AG04450 (cell line): ENCODE measurements at regions not wholly inside any gene's neighbourhood (a gene's known extent, or its start where the extent isn't known, plus 50 kb on each side); places are given as distances from the start of the nearest gene placed in this dataset.
"Not testable (repeated sequence)": the region's sequence is repeated elsewhere in the genome, so short reads cannot be mapped to it uniquely, and the experiment has no call there.

Source experiments
- CTCF ChIA-PET: fragments of 300-600, 350-600 bp; formaldehyde crosslinking; extraction: SDS; loops from one replicate; lab custom pipeline; 2022; ENCODE audit warnings: antibody characterized with exemption, inconsistent platforms; lab: Charles Lee
- POLR2A ChIA-PET: fragments of 350-600 bp; formaldehyde crosslinking; extraction: SDS; loops from one replicate; lab custom pipeline; 2021; ENCODE audit warnings: antibody characterized with exemption, inconsistent platforms; lab: Yijun Ruan, JAX
- DNase-seq: peaks from one replicate; pipeline ENCODE4 v3.0.0-alpha.2; 2011; ENCODE audit warnings: low read depth, low spot score
- H3K27ac ChIP-seq: one replicate; pipeline ENCODE4 v1.5.1; 2012; ENCODE audit warnings: low read depth, low read length, control low read depth
- H3K27me3 ChIP-seq: one replicate; pipeline ENCODE4 v1.6.0; 2012; ENCODE audit warnings: low read length; ENCODE audit not compliant: control insufficient read depth, insufficient read depth
- H3K4me3 ChIP-seq: 2 replicates; pipeline ENCODE4 v1.5.1; 2011; ENCODE audit warnings: mild to moderate bottlenecking, low read depth, low read length, control low read depth
- H3K9me3 ChIP-seq: 2 replicates; pipeline ENCODE4 v1.5.1; 2012; ENCODE audit warnings: low read length; ENCODE audit not compliant: control insufficient read depth, insufficient read depth
- CTCF ChIP-seq: IDR thresholded peaks from 2 replicates; pipeline ENCODE4 v1.5.1; 2011; ENCODE audit warnings: low read depth, low read length, control low read depth, inconsistent platforms

GRCh38 chr6:72466471-72466870 is 155.4 kb upstream of the KCNQ5 start:
- no peak for TF ChIP-seq CTCF
- Histone ChIP-seq H3K27ac (no peak overlapping the region), H3K4me3 (no peak overlapping the region), H3K27me3 (no peaks in the 10 kb centered on the region), H3K9me3 (no peaks in the 10 kb centered on the region; the same call in 1 of the 2 replicates)
- CTCF ChIA-PET: interaction anchor here (1.5 kb wide), 1 partner anchor 114 kb away, joined by 5 read pairs; no protein-coding TSS in a partner anchor
- DNase-seq: no peak
- POLR2A ChIA-PET: no interaction called here

DNA sequence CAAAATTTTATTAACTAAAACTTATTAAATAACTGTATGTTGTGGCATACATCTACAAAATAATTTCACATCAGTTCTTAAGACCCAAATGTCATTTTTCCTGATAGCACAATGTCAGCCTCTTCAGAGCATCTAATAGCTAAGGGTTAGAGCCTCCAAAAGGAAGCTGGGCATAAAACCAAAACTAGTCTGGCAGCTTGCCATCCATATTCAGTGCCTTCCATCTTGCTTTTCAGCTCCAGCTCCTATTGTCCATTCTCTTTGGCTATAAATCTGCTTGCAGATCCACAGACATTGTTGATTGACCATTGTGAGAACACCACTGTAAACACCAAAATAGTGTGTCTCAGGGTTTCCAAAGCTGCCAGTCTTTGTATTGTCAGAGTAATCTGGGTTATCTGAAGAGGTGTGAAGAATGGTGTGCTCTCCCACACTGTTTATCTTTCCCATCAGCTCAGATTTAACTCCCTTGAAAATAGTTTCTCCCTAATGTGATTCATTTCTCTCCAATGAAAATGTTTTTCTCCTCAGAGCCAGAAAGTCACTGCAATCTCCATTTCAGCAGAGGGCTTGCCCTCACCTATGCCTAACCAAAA is 154.8 kb upstream of the KCNQ5 start:
- ChIA-PET CTCF (interaction anchor here (1.5 kb wide), 1 partner anchor 113 kb away, joined by 5 read pairs; no protein-coding TSS in a partner anchor), POLR2A (no interaction called here)
- H3K27ac ChIP-seq: no peak overlapping the region
- no peak for TF ChIP-seq CTCF
- H3K27me3 ChIP-seq: no peaks in the 10 kb centered on the region
- no peaks in the 10 kb centered on the region; the same call in 1 of the 2 replicates for H3K9me3 ChIP-seq
- H3K4me3 ChIP-seq: no peak overlapping the region
- no peak for DNase-seq

GRCh38 chr6:72469406-72469983 is 152.4 kb upstream of the KCNQ5 start:
- H3K27ac ChIP-seq, H3K9me3 ChIP-seq, POLR2A ChIA-PET, H3K4me3 ChIP-seq, H3K27me3 ChIP-seq, CTCF ChIA-PET, DNase-seq: not testable (repeated sequence)

GRCh38 chr6:72476051-72476450 is 145.8 kb upstream of the KCNQ5 start:
- no peak for TF ChIP-seq CTCF
- ChIA-PET CTCF (interaction anchor here (1.0 kb wide), 1 partner anchor 104 kb away, joined by 3 read pairs; no protein-coding TSS in a partner anchor), POLR2A (no interaction called here)
- Histone ChIP-seq H3K27ac (no peak overlapping the region), H3K4me3 (no peak overlapping the region), H3K9me3 (no peaks in the 10 kb centered on the region), H3K27me3 (no peaks in the 10 kb centered on the region)
- DNase-seq: no peak

DNA sequence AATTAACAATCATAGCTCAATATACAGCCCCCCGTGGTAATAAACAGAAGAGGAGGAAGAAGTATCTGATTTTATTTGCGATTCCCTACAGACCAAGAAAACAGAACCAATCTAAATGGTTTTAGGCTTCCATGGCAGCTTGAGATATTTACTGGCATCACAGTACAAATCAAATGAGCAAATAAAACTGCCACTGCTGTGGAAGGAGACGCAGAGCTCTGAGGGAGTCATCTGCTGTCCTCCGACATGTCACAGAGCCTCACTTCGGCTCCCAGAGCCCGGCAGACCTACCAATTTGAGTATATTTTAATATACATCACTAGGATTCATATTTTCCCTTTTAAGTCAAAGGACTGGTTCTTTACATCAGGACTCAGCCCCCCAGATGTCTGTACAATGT is 145.2 kb upstream of the KCNQ5 start:
- DNase-seq: no peak
- H3K9me3 ChIP-seq: no peaks in the 10 kb centered on the region
- no peak overlapping the region for H3K27ac ChIP-seq
- ChIA-PET POLR2A (no interaction called here), CTCF (interaction anchor here (1.0 kb wide), 1 partner anchor 103 kb away, joined by 3 read pairs; no protein-coding TSS in a partner anchor)
- TF ChIP-seq CTCF: no peak
- H3K27me3 ChIP-seq: no peaks in the 10 kb centered on the region
- no peak overlapping the region for H3K4me3 ChIP-seq
